ENCODE measurements at regions not wholly inside any gene's neighbourhood (a gene's known extent, or its start where the extent isn't known, plus 50 kb on each side); places are given as distances from the start of the nearest gene placed in this dataset.

DNA sequence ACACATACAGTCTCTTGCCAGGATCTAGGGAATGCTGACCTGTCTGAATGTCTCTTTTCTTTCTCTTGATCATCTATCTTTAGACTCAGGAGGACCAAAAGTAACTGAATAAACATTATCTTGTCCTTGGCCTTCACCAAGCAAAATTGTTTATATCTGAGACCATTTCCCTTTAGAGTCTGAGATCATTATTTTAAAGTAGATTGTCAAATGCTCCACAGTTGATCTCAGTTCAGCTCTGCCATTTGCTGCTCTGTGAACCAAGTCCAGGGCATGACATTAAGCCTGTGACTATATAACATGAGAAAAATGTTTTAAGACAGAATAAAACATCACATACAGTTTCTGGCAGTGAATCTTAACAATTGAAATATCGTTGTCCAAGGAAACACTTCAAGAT, 148.3 kb upstream of the NRSN1 start:
- TF ChIP-seq YY1 (IDR thresholded peaks at IDR 0.05) (no peak), FOXA1 (IDR thresholded peaks at IDR 0.05) (no peak), JUND (IDR thresholded peaks at IDR 0.05) (no peak), GABPA (IDR thresholded peaks at IDR 0.05 in 1 of 2, conservative IDR thresholded peaks at IDR 0.05 in 1 of 2) (no peak), HNF4G (IDR thresholded peaks at IDR 0.05) (no peak)
- no peaks in the 10 kb centered on the region for H3K4me1 ChIP-seq (ENCODE audit: control insufficient read depth in 4 of 4, insufficient read depth in 4 of 4, low read length in 3 of 4)
- H3K27ac ChIP-seq (ENCODE audit: low read depth in 1 of 2, low read length in 2 of 2): no peak overlapping the region
- DNase-seq (ENCODE audit: low spot score): no peak
- no peak overlapping the region for H3K4me3 ChIP-seq (ENCODE audit: low read depth in 1 of 3, low read length in 3 of 3)
- no peak overlapping the region for H3K9ac ChIP-seq (ENCODE audit: low read depth in 1 of 2, low read length in 2 of 2)
- H3K9me3 ChIP-seq (ENCODE audit: control insufficient read depth in 4 of 4, low read length in 3 of 4): no peaks in the 10 kb centered on the region
- H3K27me3 ChIP-seq (ENCODE audit: control insufficient read depth in 4 of 4, insufficient read depth in 4 of 4, low read length in 3 of 4): no peaks in the 10 kb centered on the region
- WGBS: 78% methylated on average over 1 of the region's 1 CpG
- H3K36me3 ChIP-seq (ENCODE audit: control insufficient read depth in 4 of 4, insufficient read depth in 3 of 4, low read depth in 1 of 4, low read length in 3 of 4): no peaks in the 10 kb centered on the region

- TF ChIP-seq ATF3 (IDR thresholded peaks at IDR 0.05): no peak
- TF ChIP-seq, protein P1, sequence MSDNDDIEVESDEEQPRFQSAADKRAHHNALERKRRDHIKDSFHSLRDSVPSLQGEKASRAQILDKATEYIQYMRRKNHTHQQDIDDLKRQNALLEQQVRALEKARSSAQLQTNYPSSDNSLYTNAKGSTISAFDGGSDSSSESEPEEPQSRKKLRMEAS (IDR thresholded peaks at IDR 0.05): no peak
- TF ChIP-seq, protein P2, sequence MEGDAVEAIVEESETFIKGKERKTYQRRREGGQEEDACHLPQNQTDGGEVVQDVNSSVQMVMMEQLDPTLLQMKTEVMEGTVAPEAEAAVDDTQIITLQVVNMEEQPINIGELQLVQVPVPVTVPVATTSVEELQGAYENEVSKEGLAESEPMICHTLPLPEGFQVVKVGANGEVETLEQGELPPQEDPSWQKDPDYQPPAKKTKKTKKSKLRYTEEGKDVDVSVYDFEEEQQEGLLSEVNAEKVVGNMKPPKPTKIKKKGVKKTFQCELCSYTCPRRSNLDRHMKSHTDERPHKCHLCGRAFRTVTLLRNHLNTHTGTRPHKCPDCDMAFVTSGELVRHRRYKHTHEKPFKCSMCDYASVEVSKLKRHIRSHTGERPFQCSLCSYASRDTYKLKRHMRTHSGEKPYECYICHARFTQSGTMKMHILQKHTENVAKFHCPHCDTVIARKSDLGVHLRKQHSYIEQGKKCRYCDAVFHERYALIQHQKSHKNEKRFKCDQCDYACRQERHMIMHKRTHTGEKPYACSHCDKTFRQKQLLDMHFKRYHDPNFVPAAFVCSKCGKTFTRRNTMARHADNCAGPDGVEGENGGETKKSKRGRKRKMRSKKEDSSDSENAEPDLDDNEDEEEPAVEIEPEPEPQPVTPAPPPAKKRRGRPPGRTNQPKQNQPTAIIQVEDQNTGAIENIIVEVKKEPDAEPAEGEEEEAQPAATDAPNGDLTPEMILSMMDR (IDR thresholded peaks at IDR 0.05; ENCODE audit: low read depth, low read length, missing input control): no peak
- no peak for TF ChIP-seq RAD21 (IDR thresholded peaks at IDR 0.05)
- no peak for TF ChIP-seq HNF4G (IDR thresholded peaks at IDR 0.05)
- no peak for TF ChIP-seq HNF4A (conservative IDR thresholded peaks at IDR 0.05)
- Histone ChIP-seq H3K27ac (ENCODE audit: low read depth in 1 of 2, low read length in 2 of 2) (no peak overlapping the region), H3K9me3 (ENCODE audit: control insufficient read depth in 4 of 4, low read length in 3 of 4) (no peaks in the 10 kb centered on the region), H3K27me3 (ENCODE audit: control insufficient read depth in 4 of 4, insufficient read depth in 4 of 4, low read length in 3 of 4) (peaks cover 0 to 3% (median 0%) of the 10 kb centered on the region in 4 donors), H3K9ac (ENCODE audit: low read depth in 1 of 2, low read length in 2 of 2) (no peak overlapping the region), H3K4me3 (ENCODE audit: low read depth in 1 of 3, low read length in 3 of 3) (no peak overlapping the region), H3K4me1 (ENCODE audit: control insufficient read depth in 4 of 4, insufficient read depth in 4 of 4, low read length in 3 of 4) (no peaks in the 10 kb centered on the region), H3K36me3 (ENCODE audit: control insufficient read depth in 4 of 4, insufficient read depth in 3 of 4, low read depth in 1 of 4, low read length in 3 of 4) (no peaks in the 10 kb centered on the region)
- 81% methylated on average over 1 of the region's 1 CpG for WGBS
- no peak for DNase-seq (ENCODE audit: low spot score)
Observed at GRCh38 chr6:23980965-23981364, 145.1 kb upstream of the NRSN1 start.

- no peaks in the 10 kb centered on the region for H3K36me3 ChIP-seq (ENCODE audit: control insufficient read depth in 4 of 4, insufficient read depth in 3 of 4, low read depth in 1 of 4, low read length in 3 of 4)
- no peak for DNase-seq (ENCODE audit: low spot score)
- 82% methylated on average over 6 of the region's 6 CpGs for WGBS
Observed at GRCh38 chr6:23981923-23982322, 144.1 kb upstream of the NRSN1 start.

More at GRCh38 chr6:23981923-23982322, 144.1 kb upstream of the NRSN1 start:
- H3K9ac ChIP-seq (ENCODE audit: low read depth in 1 of 2, low read length in 2 of 2): no peak overlapping the region
- TF ChIP-seq HNF4A (conservative IDR thresholded peaks at IDR 0.05) (no peak), EGR1 (IDR thresholded peaks at IDR 0.05; ENCODE audit: low read depth in 2 of 2) (no peak), NR2F2 (IDR thresholded peaks at IDR 0.05) (no peak), FOXA2 (IDR thresholded peaks at IDR 0.05) (no peak)
- TF ChIP-seq, protein P3, sequence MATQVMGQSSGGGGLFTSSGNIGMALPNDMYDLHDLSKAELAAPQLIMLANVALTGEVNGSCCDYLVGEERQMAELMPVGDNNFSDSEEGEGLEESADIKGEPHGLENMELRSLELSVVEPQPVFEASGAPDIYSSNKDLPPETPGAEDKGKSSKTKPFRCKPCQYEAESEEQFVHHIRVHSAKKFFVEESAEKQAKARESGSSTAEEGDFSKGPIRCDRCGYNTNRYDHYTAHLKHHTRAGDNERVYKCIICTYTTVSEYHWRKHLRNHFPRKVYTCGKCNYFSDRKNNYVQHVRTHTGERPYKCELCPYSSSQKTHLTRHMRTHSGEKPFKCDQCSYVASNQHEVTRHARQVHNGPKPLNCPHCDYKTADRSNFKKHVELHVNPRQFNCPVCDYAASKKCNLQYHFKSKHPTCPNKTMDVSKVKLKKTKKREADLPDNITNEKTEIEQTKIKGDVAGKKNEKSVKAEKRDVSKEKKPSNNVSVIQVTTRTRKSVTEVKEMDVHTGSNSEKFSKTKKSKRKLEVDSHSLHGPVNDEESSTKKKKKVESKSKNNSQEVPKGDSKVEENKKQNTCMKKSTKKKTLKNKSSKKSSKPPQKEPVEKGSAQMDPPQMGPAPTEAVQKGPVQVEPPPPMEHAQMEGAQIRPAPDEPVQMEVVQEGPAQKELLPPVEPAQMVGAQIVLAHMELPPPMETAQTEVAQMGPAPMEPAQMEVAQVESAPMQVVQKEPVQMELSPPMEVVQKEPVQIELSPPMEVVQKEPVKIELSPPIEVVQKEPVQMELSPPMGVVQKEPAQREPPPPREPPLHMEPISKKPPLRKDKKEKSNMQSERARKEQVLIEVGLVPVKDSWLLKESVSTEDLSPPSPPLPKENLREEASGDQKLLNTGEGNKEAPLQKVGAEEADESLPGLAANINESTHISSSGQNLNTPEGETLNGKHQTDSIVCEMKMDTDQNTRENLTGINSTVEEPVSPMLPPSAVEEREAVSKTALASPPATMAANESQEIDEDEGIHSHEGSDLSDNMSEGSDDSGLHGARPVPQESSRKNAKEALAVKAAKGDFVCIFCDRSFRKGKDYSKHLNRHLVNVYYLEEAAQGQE (IDR thresholded peaks at IDR 0.05): no peak
- no peak overlapping the region for H3K27ac ChIP-seq (ENCODE audit: low read depth in 1 of 2, low read length in 2 of 2)
- peaks cover 0 to 5% (median 0%) of the 10 kb centered on the region in 4 donors for H3K27me3 ChIP-seq (ENCODE audit: control insufficient read depth in 4 of 4, insufficient read depth in 4 of 4, low read length in 3 of 4)
- H3K4me1 ChIP-seq (ENCODE audit: control insufficient read depth in 4 of 4, insufficient read depth in 4 of 4, low read length in 3 of 4): no peaks in the 10 kb centered on the region
- no peaks in the 10 kb centered on the region for H3K9me3 ChIP-seq (ENCODE audit: control insufficient read depth in 4 of 4, low read length in 3 of 4)
- no peak overlapping the region for H3K4me3 ChIP-seq (ENCODE audit: low read depth in 1 of 3, low read length in 3 of 3)
